GM12872 (cell line): ENCODE measurements at regions not wholly inside any gene's neighbourhood (a gene's known extent, or its start where the extent isn't known, plus 50 kb on each side); places are given as distances from the start of the nearest gene placed in this dataset.

Experiments
- CTCF ChIP-seq: IDR thresholded peaks from 3 replicates; pipeline ENCODE4 v1.5.1; 2011; ENCODE audit warnings: low read depth, mild to moderate bottlenecking, low read length, moderate library complexity; ENCODE audit not compliant: insufficient read depth

DNA sequence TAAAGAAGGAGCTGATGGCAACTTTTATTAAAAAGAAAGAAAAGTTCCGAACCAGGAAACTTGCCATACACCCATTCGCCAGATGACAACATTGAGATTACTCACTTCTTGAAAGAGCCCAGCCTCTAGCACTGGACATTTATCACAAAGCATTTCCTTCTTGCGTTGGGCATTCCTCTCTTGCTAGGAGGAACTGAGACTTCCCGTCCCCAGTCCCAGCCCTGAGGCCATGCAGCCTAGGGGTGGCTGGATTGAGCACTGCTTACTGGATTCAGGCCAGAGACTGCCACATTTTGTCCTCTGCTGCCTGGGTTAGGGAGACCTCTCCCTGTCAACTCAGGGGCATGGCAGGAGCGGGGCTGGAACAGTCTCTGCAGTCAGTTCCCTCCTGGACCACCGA lies 80.1 kb downstream of the SDC1 start:
- TF ChIP-seq CTCF: no peak

GRCh38 chr2:20144196-20144595 lies 80.7 kb downstream of the SDC1 start:
- TF ChIP-seq CTCF: no peak

- TF ChIP-seq CTCF: no peak
Measured at GRCh38 chr2:20143263-20143662, 81.7 kb downstream of the SDC1 start.

GRCh38 chr2:20141806-20142205 lies 83.1 kb downstream of the SDC1 start:
- no peak for TF ChIP-seq CTCF

DNA sequence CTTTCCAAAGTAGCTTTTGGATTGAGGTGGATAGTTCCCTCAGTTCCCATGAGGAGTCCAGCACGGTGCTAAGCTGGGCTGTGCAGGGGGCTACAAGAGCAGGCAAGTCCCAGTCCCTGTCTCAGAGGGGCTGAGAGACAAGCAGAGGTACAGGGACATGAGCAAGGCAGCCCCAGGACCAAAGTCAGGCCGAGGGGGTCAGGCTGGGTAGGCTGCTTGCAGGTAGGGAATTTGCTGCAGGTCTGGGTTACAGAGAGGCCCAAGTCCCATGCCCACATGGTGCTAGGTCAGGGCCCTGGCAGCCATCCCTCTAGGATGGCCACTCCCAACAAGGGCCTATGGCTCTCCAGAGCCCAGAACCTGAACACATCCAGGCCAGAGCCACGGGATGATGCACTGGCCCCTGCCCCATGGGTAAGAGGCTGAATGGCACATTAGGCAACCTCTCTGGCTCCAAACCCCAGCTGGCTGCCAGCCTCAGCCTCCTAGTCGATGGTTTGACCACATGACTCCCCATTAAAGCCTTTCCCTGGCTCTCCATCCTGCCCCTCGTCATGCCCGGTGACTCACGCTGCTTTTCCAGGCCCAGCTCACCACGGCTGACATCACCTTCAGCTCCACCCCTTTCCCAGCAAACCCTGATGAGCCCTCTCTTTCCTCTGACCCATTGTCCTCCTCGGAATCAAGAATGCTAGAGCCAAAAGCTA lies 83.7 kb downstream of the SDC1 start:
- no peak for TF ChIP-seq CTCF

DNA sequence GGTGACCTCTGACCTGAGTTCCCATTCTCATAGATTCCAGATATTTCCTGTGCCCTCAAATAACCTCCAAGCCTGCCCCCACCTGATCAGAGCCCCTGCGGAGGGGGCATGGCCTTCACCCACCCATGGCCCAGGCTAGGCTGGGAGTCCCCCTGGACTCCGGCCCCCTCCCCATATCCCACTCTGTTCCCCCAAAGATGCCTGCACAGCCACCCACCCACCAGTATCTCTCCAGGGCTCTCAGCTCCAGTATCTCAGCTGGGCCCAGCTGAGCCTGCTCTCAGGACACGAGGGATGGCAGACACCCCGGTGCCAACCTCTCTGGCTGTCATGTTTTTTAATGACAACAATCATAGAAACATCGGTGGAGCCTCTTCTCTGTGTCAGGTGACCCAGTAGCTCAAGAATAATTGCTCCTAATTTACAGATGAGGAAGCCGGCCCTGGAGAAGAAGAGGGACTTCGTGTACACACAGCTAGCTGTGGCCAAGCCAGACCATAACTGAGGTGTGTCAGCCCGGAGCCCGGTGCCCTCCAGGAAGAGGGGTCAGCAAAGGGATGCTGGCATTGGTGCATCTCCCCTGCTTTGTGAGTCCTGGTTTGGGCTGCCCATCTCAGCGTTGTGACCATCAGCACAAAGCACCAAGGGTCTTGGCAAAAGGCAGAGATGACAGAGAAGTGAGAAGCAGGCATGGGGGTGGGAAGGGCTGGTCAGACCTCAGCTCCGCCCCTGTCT lies 84.4 kb downstream of the SDC1 start:
- TF ChIP-seq CTCF: no peak

DNA sequence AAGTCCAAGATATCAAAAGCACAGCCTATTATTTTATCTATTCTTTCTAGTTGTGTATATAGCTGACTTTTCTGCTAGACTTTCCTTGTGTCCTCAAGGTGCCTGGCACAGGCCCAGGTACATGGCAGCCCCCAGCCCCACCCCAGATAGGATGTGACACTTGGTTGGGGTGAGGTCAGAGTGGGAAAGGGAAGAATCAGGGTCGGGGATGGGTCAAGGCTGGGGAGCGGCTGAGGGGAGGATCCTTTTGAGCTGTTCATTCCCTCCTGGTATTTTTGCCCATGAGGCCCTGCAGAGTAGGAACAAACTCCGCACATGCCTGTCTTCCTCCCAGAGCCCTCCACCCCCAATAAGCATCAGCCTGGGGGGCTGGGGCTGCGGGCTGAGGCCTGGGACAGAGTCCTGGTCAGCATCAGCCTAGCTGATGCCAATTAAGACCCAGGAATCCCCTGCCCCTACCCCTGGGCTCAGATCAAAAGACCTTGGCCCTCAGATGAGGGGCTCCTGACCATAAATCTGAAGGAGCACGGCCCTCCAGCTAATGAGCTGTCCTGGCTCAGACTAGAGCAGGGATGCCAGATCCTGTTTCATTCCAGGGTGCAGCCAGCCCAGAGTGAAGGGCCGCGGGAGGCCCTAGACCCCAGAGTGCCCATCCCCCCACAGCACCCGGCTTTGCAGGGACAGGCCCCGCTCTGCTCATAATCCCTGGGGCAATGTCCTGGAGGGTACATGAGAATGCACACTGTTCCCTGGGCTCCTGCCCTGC lies 85.3 kb downstream of the SDC1 start:
- TF ChIP-seq CTCF: no peak
